ENCODE measurements at regions not wholly inside any gene's neighbourhood (a gene's known extent, or its start where the extent isn't known, plus 50 kb on each side); places are given as distances from the start of the nearest gene placed in this dataset.
A peak's percentile ranks its signal among the peaks of the same experiment; 100 is the strongest.

GRCh38 chr15:99921101-99921500, 187.9 kb upstream of the LYSMD4 start:
- H3K36me3 ChIP-seq, result no peaks in the 10 kb centered on the region
- H3K27me3 ChIP-seq, result peaks cover 33% of the 10 kb centered on the region
- H3K9me3 ChIP-seq (ENCODE audit: low read depth), result no peaks in the 10 kb centered on the region
- H3K4me3 ChIP-seq, result no peak overlapping the region
- no peaks in the 10 kb centered on the region for H3K4me1 ChIP-seq (ENCODE audit: low read depth)
- no peak for TF ChIP-seq CTCF (IDR thresholded peaks at IDR 0.05; ENCODE audit: low read depth, low read length)
- H3K27ac ChIP-seq, result no peak overlapping the region
- DNase-seq (ENCODE audit: low read depth in 1 of 2, low spot score in 1 of 2), result peak in 1 of 2 donors; percentile 50

GRCh38 chr15:99918072-99918471, 184.8 kb upstream of the LYSMD4 start:
- no peak for TF ChIP-seq CTCF (IDR thresholded peaks at IDR 0.05; ENCODE audit: low read depth, low read length)
- H3K9me3 ChIP-seq (ENCODE audit: low read depth), result no peaks in the 10 kb centered on the region
- DNase-seq (ENCODE audit: low read depth in 1 of 2, low spot score in 1 of 2), result no peak
- no peak overlapping the region for H3K4me3 ChIP-seq
- no peaks in the 10 kb centered on the region for H3K4me1 ChIP-seq (ENCODE audit: low read depth)
- H3K36me3 ChIP-seq, result no peaks in the 10 kb centered on the region
- H3K27me3 ChIP-seq, result peaks cover 10% of the 10 kb centered on the region
- H3K27ac ChIP-seq, result no peak overlapping the region

- DNase-seq (ENCODE audit: low read depth in 1 of 2, low spot score in 1 of 2), result no peak
- H3K9me3 ChIP-seq (ENCODE audit: low read depth), result no peaks in the 10 kb centered on the region
- no peaks in the 10 kb centered on the region for H3K4me1 ChIP-seq (ENCODE audit: low read depth)
- H3K27ac ChIP-seq, result no peak overlapping the region
- peaks cover 10% of the 10 kb centered on the region for H3K27me3 ChIP-seq
- no peak overlapping the region for H3K4me3 ChIP-seq
- H3K36me3 ChIP-seq, result no peaks in the 10 kb centered on the region
- TF ChIP-seq CTCF (IDR thresholded peaks at IDR 0.05; ENCODE audit: low read depth, low read length), result no peak
Measured at GRCh38 chr15:99917252-99917651, 184.0 kb upstream of the LYSMD4 start.

GRCh38 chr15:99916668-99917223, 183.5 kb upstream of the LYSMD4 start:
- Histone ChIP-seq H3K27ac (no peak overlapping the region), H3K4me3 (no peak overlapping the region), H3K9me3 (ENCODE audit: low read depth) (no peaks in the 10 kb centered on the region), H3K4me1 (ENCODE audit: low read depth) (no peaks in the 10 kb centered on the region), H3K27me3 (peaks cover 8% of the 10 kb centered on the region), H3K36me3 (no peaks in the 10 kb centered on the region)
- TF ChIP-seq CTCF (IDR thresholded peaks at IDR 0.05; ENCODE audit: low read depth, low read length), result no peak
- DNase-seq (ENCODE audit: low read depth in 1 of 2, low spot score in 1 of 2), result no peak

- Histone ChIP-seq H3K4me3 (no peak overlapping the region), H3K27ac (no peak overlapping the region), H3K4me1 (ENCODE audit: low read depth) (no peaks in the 10 kb centered on the region), H3K27me3 (no peaks in the 10 kb centered on the region), H3K36me3 (no peaks in the 10 kb centered on the region), H3K9me3 (ENCODE audit: low read depth) (no peaks in the 10 kb centered on the region)
- DNase-seq (ENCODE audit: low read depth in 1 of 2, low spot score in 1 of 2), result no peak
- TF ChIP-seq CTCF (IDR thresholded peaks at IDR 0.05; ENCODE audit: low read depth, low read length), result no peak
Measured at GRCh38 chr15:99914723-99915122, 181.5 kb upstream of the LYSMD4 start.

GRCh38 chr15:99911816-99912215, 178.6 kb upstream of the LYSMD4 start:
- no peak for TF ChIP-seq CTCF (IDR thresholded peaks at IDR 0.05; ENCODE audit: low read depth, low read length)
- Histone ChIP-seq H3K27ac (no peak overlapping the region), H3K4me3 (no peak overlapping the region), H3K4me1 (ENCODE audit: low read depth) (no peaks in the 10 kb centered on the region), H3K27me3 (no peaks in the 10 kb centered on the region), H3K9me3 (ENCODE audit: low read depth) (no peaks in the 10 kb centered on the region), H3K36me3 (no peaks in the 10 kb centered on the region)
- DNase-seq (ENCODE audit: low read depth in 1 of 2, low spot score in 1 of 2), result peak; percentile 12 to 76
